Anterior cingulate cortex (tissue), 58 donors: ENCODE measurements at regions not wholly inside any gene's neighbourhood (a gene's known extent, or its start where the extent isn't known, plus 50 kb on each side); places are given as distances from the start of the nearest gene placed in this dataset.

Source experiments
- DNase-seq, 58 donors: peaks; one replicate each; lab custom pipeline; 2025; lab: John Stamatoyannopoulos, UW

GRCh38 chr9:107386396-107386795, 103.2 kb downstream of the KLF4 start:
- no peak for DNase-seq
